Head of caudate nucleus (tissue), 42 donors: ENCODE measurements at regions not wholly inside any gene's neighbourhood (a gene's known extent, or its start where the extent isn't known, plus 50 kb on each side); places are given as distances from the start of the nearest gene placed in this dataset.

Experiments
- DNase-seq, 42 donors: peaks; one replicate each; pipeline versions ENCODE4 v3.0.0 to v3.0.0-alpha.2; 2020 to 2021; ENCODE audit warnings: mixed read lengths in 7 of 42
- intact Hi-C: fragments of 100-400 bp; cut with DNase I; formaldehyde crosslinking; loops from one replicate; pipeline ENCODE4 v1.15.0; 2022

- no peak for DNase-seq
- intact Hi-C loops, result no loop called here
Observed at GRCh38 chr3:152089528-152089927, 179.2 kb upstream of the MBNL1 start.

GRCh38 chr3:152091725-152092124, 177.0 kb upstream of the MBNL1 start:
- DNase-seq, result no peak
- intact Hi-C loops, result no loop called here

GRCh38 chr3:152093901-152094300, 174.8 kb upstream of the MBNL1 start:
- intact Hi-C loops, result no loop called here
- no peak for DNase-seq

- no peak for DNase-seq
- intact Hi-C loops, result no loop called here
Observed at GRCh38 chr3:152094406-152094805, 174.3 kb upstream of the MBNL1 start.

- intact Hi-C loops, result no loop called here
- no peak for DNase-seq
Observed at GRCh38 chr3:152095472-152095871, 173.3 kb upstream of the MBNL1 start.

GRCh38 chr3:152096280-152096906, 172.3 kb upstream of the MBNL1 start:
- intact Hi-C loops, result no loop called here

GRCh38 chr3:152097120-152097519, 171.6 kb upstream of the MBNL1 start:
- intact Hi-C loops, result no loop called here
- no peak for DNase-seq

More at GRCh38 chr3:152096280-152096906, 172.3 kb upstream of the MBNL1 start:
- no peak for DNase-seq

GRCh38 chr3:152097770-152098169, 171.0 kb upstream of the MBNL1 start:
- intact Hi-C loops, result no loop called here
- DNase-seq, result no peak

- no peak for DNase-seq
- intact Hi-C loops, result no loop called here
Observed at GRCh38 chr3:152100491-152101132, 168.1 kb upstream of the MBNL1 start.

GRCh38 chr3:152102410-152102809, 166.3 kb upstream of the MBNL1 start:
- no peak for DNase-seq
- intact Hi-C loops, result no loop called here

GRCh38 chr3:152103257-152103656, 165.5 kb upstream of the MBNL1 start:
- DNase-seq, result no peak
- intact Hi-C loops, result no loop called here

- no peak for DNase-seq
- intact Hi-C loops, result no loop called here
Observed at GRCh38 chr3:152104847-152105415, 163.8 kb upstream of the MBNL1 start.

- intact Hi-C loops, result no loop called here
- no peak for DNase-seq
Observed at GRCh38 chr3:152105446-152105845, 163.3 kb upstream of the MBNL1 start.

GRCh38 chr3:152109038-152109437, 159.7 kb upstream of the MBNL1 start:
- no peak for DNase-seq
- intact Hi-C loops, result no loop called here

GRCh38 chr3:152113413-152113812, 155.3 kb upstream of the MBNL1 start:
- DNase-seq, result no peak
- intact Hi-C loops, result no loop called here

GRCh38 chr3:152113992-152114651, 154.6 kb upstream of the MBNL1 start:
- intact Hi-C loops, result no loop called here
- DNase-seq, result no peak

GRCh38 chr3:152120601-152121269, 148.0 kb upstream of the MBNL1 start:
- intact Hi-C loops, result no loop called here
- DNase-seq, result no peak

GRCh38 chr3:152121270-152121636, 147.5 kb upstream of the MBNL1 start:
- intact Hi-C loops, result no loop called here
- no peak for DNase-seq

GRCh38 chr3:152122851-152123250, 145.9 kb upstream of the MBNL1 start:
- DNase-seq, result no peak
- intact Hi-C loops, result no loop called here

GRCh38 chr3:152123457-152123856, 145.3 kb upstream of the MBNL1 start:
- intact Hi-C loops, result no loop called here
- no peak for DNase-seq
